IMR-90 (cell line): ENCODE measurements at regions not wholly inside any gene's neighbourhood (a gene's known extent, or its start where the extent isn't known, plus 50 kb on each side); places are given as distances from the start of the nearest gene placed in this dataset.

Experiments
- ATAC-seq: fragments of 200-7000 bp; cut with Tn5 transposase; 2 replicates; pipeline ENCODE4 v1.9.1; 2020; ENCODE audit warnings: low read depth, mild to moderate bottlenecking, moderate library complexity
- BruUV-seq: library from RNA; stranded (reverse); fragments of 400-500 nt; replicated peaks from 2 replicates; lab custom pipeline; 2021; lab: Mats Ljungman, UMichigan
- CTCF ChIA-PET: fragments of 300-600 bp; formaldehyde crosslinking; extraction: SDS; loops from one replicate; lab custom pipeline; 2021; ENCODE audit warnings: antibody characterized with exemption; lab: Yijun Ruan, JAX
- POLR2A ChIA-PET: fragments of 300-600 bp; sonication (Branson Sonifier 250); formaldehyde crosslinking; loops from one replicate; lab custom pipeline; 2022; ENCODE audit warnings: antibody characterized with exemption; ENCODE audit not compliant: unreplicated experiment; lab: Charles Lee
- DNase-seq: peaks from one replicate; pipeline ENCODE4 v3.0.0; 2013
- H2AFZ ChIP-seq: replicated peaks from 2 replicates; pipeline ENCODE3; 2013; ENCODE audit warnings: low read length, mild to moderate bottlenecking; ENCODE audit not compliant: poor library complexity
- H2AK5ac ChIP-seq: 2 replicates; pipeline ENCODE4 v1.6.1; 2013; ENCODE audit warnings: low read depth, low read length, inconsistent platforms
- H2AK9ac ChIP-seq: replicated peaks from 2 replicates; pipeline ENCODE3; 2013; ENCODE audit warnings: mild to moderate bottlenecking, low read depth, low read length, moderate library complexity; ENCODE audit not compliant: poor library complexity
- H2BK120ac ChIP-seq: 2 replicates; pipeline ENCODE4 v1.6.1; 2013; ENCODE audit warnings: low read depth, low read length, inconsistent platforms
- H2BK15ac ChIP-seq: 3 replicates; pipeline ENCODE4 v1.6.1; 2013; ENCODE audit warnings: low read depth, low read length, inconsistent platforms
- H2BK20ac ChIP-seq: 2 replicates; pipeline ENCODE4 v1.6.1; 2013; ENCODE audit warnings: low read depth, mild to moderate bottlenecking, inconsistent platforms, low read length, moderate library complexity
- H2BK5ac ChIP-seq: 2 replicates; pipeline ENCODE4 v1.6.1; 2013; ENCODE audit warnings: mild to moderate bottlenecking, low read depth, low read length, inconsistent platforms; ENCODE audit not compliant: poor library complexity, severe bottlenecking
- H3K14ac ChIP-seq: replicated peaks from 2 replicates; pipeline ENCODE4 v1.6.1; 2013; ENCODE audit warnings: low read depth, low read length, inconsistent platforms
- H3K18ac ChIP-seq: 2 replicates; pipeline ENCODE4 v1.6.1; 2013; ENCODE audit warnings: low read depth, low read length, control low read depth
- H3K23ac ChIP-seq: 2 replicates; pipeline ENCODE4 v1.6.1; 2013; ENCODE audit warnings: low read depth, low read length, inconsistent platforms
- H3K27ac ChIP-seq: 2 replicates; pipeline ENCODE4 v1.5.1; 2013; ENCODE audit warnings: mild to moderate bottlenecking, control low read depth, low read length; ENCODE audit not compliant: insufficient read depth
- H3K27me3 ChIP-seq: 2 replicates; pipeline ENCODE4 v1.6.1; 2013; ENCODE audit warnings: low read length; ENCODE audit not compliant: control insufficient read depth, insufficient read depth
- H3K36me3 ChIP-seq: 2 replicates; pipeline ENCODE4 v1.6.1; 2013; ENCODE audit warnings: low read length, mixed read lengths; ENCODE audit not compliant: control insufficient read depth, insufficient read depth
- H3K4ac ChIP-seq: 2 replicates; pipeline ENCODE4 v1.6.1; 2013; ENCODE audit warnings: low read depth, low read length, inconsistent platforms
- H3K4me1 ChIP-seq: 2 replicates; pipeline ENCODE4 v1.6.1; 2013; ENCODE audit warnings: low read length, mixed read lengths; ENCODE audit not compliant: control insufficient read depth, insufficient read depth
- H3K4me2 ChIP-seq: 2 replicates; pipeline ENCODE4 v1.6.1; 2013; ENCODE audit warnings: low read depth, mild to moderate bottlenecking, control low read depth, low read length, moderate library complexity
- H3K4me3 ChIP-seq: 2 replicates; pipeline ENCODE4 v1.5.1; 2013; ENCODE audit warnings: low read depth, mild to moderate bottlenecking, control low read depth, low read length, moderate library complexity; ENCODE audit not compliant: insufficient read depth
- H3K56ac ChIP-seq: 2 replicates; pipeline ENCODE4 v1.6.1; 2013; ENCODE audit warnings: low read length, inconsistent platforms; ENCODE audit not compliant: insufficient read depth; ENCODE audit errors: extremely low read depth
- H3K79me1 ChIP-seq, 2 experiments: 2 replicates each; pipeline ENCODE4 v1.6.1; 2013; ENCODE audit warnings: low read length in 2 of 2, inconsistent platforms in 1 of 2, low read depth in 1 of 2
- H3K9ac ChIP-seq: 2 replicates; pipeline ENCODE4 v1.6.1; 2013; ENCODE audit warnings: low read depth, low read length, control low read depth
- H3K9me1 ChIP-seq: 2 replicates; pipeline ENCODE4 v1.6.1; 2013; ENCODE audit warnings: low read length, inconsistent platforms; ENCODE audit not compliant: insufficient read depth
- H3K9me3 ChIP-seq: 2 replicates; pipeline ENCODE4 v1.6.1; 2013; ENCODE audit warnings: low read length; ENCODE audit not compliant: control insufficient read depth, insufficient read depth
- H4K20me1 ChIP-seq: 2 replicates; pipeline ENCODE4 v1.6.1; 2013; ENCODE audit warnings: low read length, inconsistent platforms; ENCODE audit not compliant: insufficient read depth
- H4K5ac ChIP-seq: 2 replicates; pipeline ENCODE4 v1.6.1; 2013; ENCODE audit warnings: mild to moderate bottlenecking, low read depth, low read length, control low read depth
- H4K8ac ChIP-seq, 2 experiments: 2 replicates each; pipeline ENCODE4 v1.6.1; 2013; ENCODE audit warnings: low read depth in 2 of 2, low read length in 2 of 2, control low read depth in 1 of 2, inconsistent platforms in 1 of 2
- H4K91ac ChIP-seq: 2 replicates; pipeline ENCODE4 v1.6.1; 2013; ENCODE audit warnings: low read depth, low read length, inconsistent platforms; ENCODE audit not compliant: insufficient read depth
- BHLHE40 ChIP-seq: fragments of 150-350 bp; IDR thresholded peaks from 2 replicates; pipeline ENCODE4 v1.6.1; 2016; ENCODE audit warnings: mild to moderate bottlenecking, low read depth, low read length
- CEBPB ChIP-seq: IDR thresholded peaks from 2 replicates; pipeline ENCODE4 v1.6.1; 2012; ENCODE audit warnings: low read depth, low read length, improper control_type of control experiment
- CHD1 ChIP-seq: IDR thresholded peaks from 2 replicates; pipeline ENCODE4 v1.6.1; 2012; ENCODE audit warnings: low read depth, low read length, improper control_type of control experiment
- CTCF ChIP-seq: conservative IDR thresholded peaks from 2 replicates; pipeline ENCODE4 v1.5.1; 2012; ENCODE audit warnings: mild to moderate bottlenecking, low read depth, low read length, improper control_type of control experiment
- FOS ChIP-seq: fragments of 150-350 bp; IDR thresholded peaks from 2 replicates; pipeline ENCODE4 v1.6.1; 2016; ENCODE audit warnings: low read depth, low read length
- MAFK ChIP-seq: IDR thresholded peaks from 2 replicates; pipeline ENCODE4 v1.6.1; 2012; ENCODE audit warnings: low read depth, low read length, improper control_type of control experiment
- MAZ ChIP-seq: IDR thresholded peaks from 2 replicates; pipeline ENCODE4 v1.6.1; 2012; ENCODE audit warnings: low read depth, mild to moderate bottlenecking, low read length, improper control_type of control experiment, moderate library complexity, borderline replicate concordance
- NFE2L2 ChIP-seq: fragments of 150-350 bp; IDR thresholded peaks from 2 replicates; pipeline ENCODE4 v1.6.1; 2016; ENCODE audit warnings: low read depth, mild to moderate bottlenecking, low read length
- POLR2A ChIP-seq: IDR thresholded peaks from 2 replicates; pipeline ENCODE4 v1.6.1; 2012; ENCODE audit warnings: mild to moderate bottlenecking, low read depth, low read length
- RAD21 ChIP-seq: IDR thresholded peaks from 2 replicates; pipeline ENCODE4 v1.6.1; 2012; ENCODE audit warnings: low read length, improper control_type of control experiment
- RCOR1 ChIP-seq: IDR thresholded peaks from 2 replicates; pipeline ENCODE4 v1.6.1; 2012; ENCODE audit warnings: mild to moderate bottlenecking, low read length, improper control_type of control experiment; ENCODE audit not compliant: insufficient replicate concordance
- RFX5 ChIP-seq: IDR thresholded peaks from 2 replicates; pipeline ENCODE4 v1.8.0; 2012; ENCODE audit warnings: low read depth, mild to moderate bottlenecking, low read length, moderate library complexity
- WGBS, 2 experiments: methylation state at CpG; one replicate each; pipeline versions ENCODE4 v1.1.5 to v1.1.7; 2013; ENCODE audit warnings: missing lambda C conversion rate in 2 of 2; ENCODE audit not compliant: insufficient read length in 1 of 2; ENCODE audit errors: extremely low coverage in 2 of 2; 5-methylcytosine and 5-hydroxymethylcytosine counted together
- dilution Hi-C: fragments of 300-500 bp; cut with HindIII; formaldehyde crosslinking; loops from one replicate; pipeline ENCODE4 v1.14.3; 2018; ENCODE audit warnings: low sequenced_read_pairs; ENCODE audit not compliant: unreplicated experiment
- in situ Hi-C: fragments of 300-500 bp; cut with MboI; formaldehyde crosslinking; loops from 3 replicates; pipeline ENCODE4 v1.14.3; 2019; ENCODE audit warnings: low sequenced_read_pairs, inconsistent platforms, mixed read lengths
- intact Hi-C: fragments of 100-400 bp; cut with micrococcal nuclease; formaldehyde crosslinking; loops from 2 replicates; pipeline ENCODE4 v1.10.0; 2022

GRCh38 chr10:46231087-46231486 lies 55.7 kb upstream of the ANTXRL start:
- no peaks in the 10 kb centered on the region for H3K79me1 ChIP-seq
- ATAC-seq (no peak), DNase-seq (no peak)
- H3K18ac ChIP-seq = no peak overlapping the region
- no peaks in the 10 kb centered on the region for H3K9me1 ChIP-seq
- no peak overlapping the region for H3K4ac ChIP-seq
- H2AFZ ChIP-seq = no peak overlapping the region
- ChIA-PET POLR2A (no interaction called here), CTCF (no interaction called here)
- H4K20me1 ChIP-seq = no peaks in the 10 kb centered on the region
- no peak overlapping the region for H4K5ac ChIP-seq
- no peak overlapping the region for H3K56ac ChIP-seq
- no peak overlapping the region for H3K4me2 ChIP-seq
- H3K9me3 ChIP-seq = no peaks in the 10 kb centered on the region
- no peak overlapping the region for H3K23ac ChIP-seq
- no peak overlapping the region for H3K9ac ChIP-seq
- no peak overlapping the region for H2BK5ac ChIP-seq
- H3K36me3 ChIP-seq = no peaks in the 10 kb centered on the region
- BruUV-seq = no TSS peak
- H2AK5ac ChIP-seq = no peak overlapping the region
- no peak overlapping the region for H2AK9ac ChIP-seq
- TF ChIP-seq RCOR1 = no peak
- no peak for TF ChIP-seq BHLHE40
- no peak for TF ChIP-seq CHD1
- TF ChIP-seq RAD21 = no peak
- TF ChIP-seq POLR2A = no peak
- TF ChIP-seq NFE2L2 = no peak
- TF ChIP-seq FOS = no peak
- no peak for TF ChIP-seq MAZ
- no peak for TF ChIP-seq CEBPB
- no peak for TF ChIP-seq RFX5
- TF ChIP-seq CTCF = no peak
- no peak for TF ChIP-seq MAFK
- peaks cover 2% of the 10 kb centered on the region; the same call in 1 of the 2 replicates for H3K4me1 ChIP-seq
- no peak overlapping the region for H2BK120ac ChIP-seq
- H3K4me3 ChIP-seq = no peak overlapping the region
- in situ Hi-C loops (no loop called here), dilution Hi-C loops (no loop called here), intact Hi-C loops (no loop called here)
- no peak overlapping the region for H2BK15ac ChIP-seq
- WGBS, 2 experiments = no CpG with 5 or more reads among the region's 1 CpG
- H2BK20ac ChIP-seq = no peak overlapping the region
- H3K27me3 ChIP-seq = peaks cover 7% of the 10 kb centered on the region
- no peak overlapping the region for H3K14ac ChIP-seq
- H4K91ac ChIP-seq = no peak overlapping the region
- no peak overlapping the region for H4K8ac ChIP-seq
- no peak overlapping the region for H3K27ac ChIP-seq
